HL-60 (cell line): ENCODE measurements at regions not wholly inside any gene's neighbourhood (a gene's known extent, or its start where the extent isn't known, plus 50 kb on each side); places are given as distances from the start of the nearest gene placed in this dataset.

Experiments used
- CTCF ChIP-seq: IDR thresholded peaks from one replicate; pipeline ENCODE4 v1.5.1; 2011; ENCODE audit warnings: low read length, control low read depth, inconsistent platforms; ENCODE audit not compliant: insufficient read depth
- GABPA ChIP-seq: IDR thresholded peaks from 2 replicates; pipeline ENCODE4 v1.6.1; 2012; ENCODE audit warnings: low read depth
- POLR2AphosphoS5 ChIP-seq: IDR thresholded peaks from 2 replicates; pipeline ENCODE4 v1.6.1; 2012; ENCODE audit warnings: low read depth
- REST ChIP-seq: IDR thresholded peaks from 2 replicates; pipeline ENCODE4 v1.6.1; 2012; ENCODE audit warnings: low read depth; ENCODE audit not compliant: insufficient replicate concordance
- SPI1 ChIP-seq: IDR thresholded peaks from 2 replicates; pipeline ENCODE4 v1.6.1; 2012; ENCODE audit warnings: low read depth, mild to moderate bottlenecking, borderline replicate concordance

GRCh38 chr6:50214937-50215336, 165.2 kb upstream of the DEFB112 start:
- no peak for TF ChIP-seq CTCF
- TF ChIP-seq GABPA = no peak
- TF ChIP-seq REST = no peak
- no peak for TF ChIP-seq SPI1
- no peak for TF ChIP-seq POLR2AphosphoS5
